GM19238 (cell line): ENCODE measurements at regions not wholly inside any gene's neighbourhood (a gene's known extent, or its start where the extent isn't known, plus 50 kb on each side); places are given as distances from the start of the nearest gene placed in this dataset.

Experiments used
- DNase-seq: peaks from one replicate; pipeline ENCODE4 v3.0.0; 2011; ENCODE audit warnings: low spot score; ENCODE audit not compliant: insufficient read length

DNA sequence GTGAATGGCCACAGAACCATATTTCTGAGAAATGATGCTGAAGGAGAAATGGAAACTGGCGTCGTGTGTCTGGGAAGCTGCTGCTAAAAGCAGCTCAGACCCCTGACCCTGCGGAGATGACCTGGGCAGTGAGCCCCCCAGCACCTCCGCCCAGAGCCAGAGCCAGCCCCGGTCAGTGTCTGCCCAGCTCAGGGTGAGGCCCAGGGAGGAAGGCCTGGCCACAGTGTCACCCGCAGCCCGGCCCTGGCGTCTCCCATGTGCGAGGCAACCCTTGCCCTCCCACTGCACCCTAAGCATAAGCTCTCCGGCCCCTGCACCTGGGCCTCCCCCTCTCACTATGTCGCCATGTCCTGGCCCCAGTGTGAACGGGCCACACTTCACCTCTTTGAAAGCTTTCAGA, 502.8 kb downstream of the EIPR1 start:
- DNase-seq: no peak

DNA sequence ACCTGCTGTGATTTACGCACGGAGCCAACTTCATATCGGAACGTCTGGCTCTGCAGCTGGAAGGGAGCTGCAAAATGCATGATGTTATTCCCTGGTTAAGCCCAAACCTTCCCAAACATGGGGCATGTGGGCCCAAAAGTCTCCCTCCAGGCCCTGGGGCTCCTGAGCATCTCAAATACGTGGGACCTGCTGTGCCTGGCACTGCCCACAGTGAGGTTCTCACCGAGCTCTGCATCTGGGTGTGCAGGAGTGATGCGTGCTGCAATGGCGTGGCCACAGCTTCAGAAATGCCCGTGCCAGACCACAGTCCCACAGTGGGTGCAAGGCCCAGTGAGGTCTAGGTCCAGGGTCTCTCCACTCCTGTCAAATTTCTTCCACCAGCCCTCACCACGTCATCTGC, 503.3 kb downstream of the EIPR1 start:
- DNase-seq: no peak

DNA sequence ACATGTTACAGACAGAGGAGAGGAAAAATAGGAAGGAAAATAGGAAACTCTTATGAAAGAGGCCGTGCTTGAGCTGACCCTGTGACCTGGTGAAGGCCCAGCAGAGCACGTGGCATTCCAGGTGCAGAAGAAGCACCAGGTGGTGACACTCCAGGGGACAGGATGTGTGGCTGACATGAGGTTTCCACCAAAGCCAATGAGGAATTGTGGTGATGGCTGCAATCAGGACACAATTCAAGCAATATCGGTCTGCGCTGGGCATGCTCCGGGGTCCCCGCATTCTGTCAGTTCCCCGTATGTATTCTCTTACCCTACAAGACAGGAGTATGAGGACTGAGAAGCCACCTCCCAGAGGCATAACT, 504.2 kb downstream of the EIPR1 start:
- DNase-seq: no peak

DNA sequence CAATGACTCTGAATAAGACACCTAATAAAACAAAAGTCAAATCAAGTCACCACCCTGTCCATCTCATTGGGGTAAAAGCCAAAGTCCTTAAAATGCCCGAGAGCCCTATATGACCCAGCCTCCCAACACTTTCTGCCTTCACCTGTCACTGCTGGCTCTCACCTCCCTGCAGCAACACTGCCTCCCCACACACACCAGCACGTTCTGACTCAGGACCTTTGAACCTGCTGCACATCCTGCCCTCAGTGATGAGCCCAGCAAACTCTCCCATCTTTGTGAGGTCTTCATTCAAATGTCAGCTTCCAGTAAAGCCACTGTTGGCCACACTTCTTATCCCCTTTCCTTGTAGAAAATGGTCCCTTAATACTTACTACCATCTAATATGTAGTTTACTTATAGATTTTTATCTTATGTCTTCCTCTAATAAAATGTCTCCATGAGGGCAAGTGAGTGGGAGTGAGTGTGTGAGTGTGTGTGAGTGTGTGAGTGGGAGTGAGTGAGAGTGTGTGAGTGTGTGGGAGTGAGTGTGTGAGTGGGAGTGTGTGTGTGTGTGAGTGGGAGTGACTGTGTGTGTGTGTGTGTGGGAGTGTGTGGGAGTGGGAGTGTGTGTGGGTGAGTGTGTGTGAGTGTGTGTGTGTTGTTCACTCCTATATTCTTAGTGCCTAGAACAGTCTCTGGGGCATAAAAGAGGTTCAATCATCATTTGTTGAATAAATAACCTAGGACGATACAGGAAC, 504.7 kb downstream of the EIPR1 start:
- DNase-seq: no peak

DNA sequence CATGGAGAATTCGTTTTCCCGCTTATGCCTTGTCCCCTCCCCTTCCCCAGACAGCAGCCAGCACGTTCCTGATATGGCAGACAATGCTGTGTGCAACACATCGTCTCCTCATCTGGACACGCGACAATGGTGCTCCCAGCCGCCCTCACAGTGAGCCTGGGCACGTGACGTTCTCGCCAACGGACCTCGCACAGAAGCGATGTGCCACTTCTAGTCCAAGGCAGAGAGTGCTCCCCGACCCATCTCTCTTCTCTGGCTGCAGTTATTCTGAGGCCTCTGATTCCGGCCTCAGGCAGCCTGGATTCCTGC, 505.4 kb downstream of the EIPR1 start:
- no peak for DNase-seq

DNA sequence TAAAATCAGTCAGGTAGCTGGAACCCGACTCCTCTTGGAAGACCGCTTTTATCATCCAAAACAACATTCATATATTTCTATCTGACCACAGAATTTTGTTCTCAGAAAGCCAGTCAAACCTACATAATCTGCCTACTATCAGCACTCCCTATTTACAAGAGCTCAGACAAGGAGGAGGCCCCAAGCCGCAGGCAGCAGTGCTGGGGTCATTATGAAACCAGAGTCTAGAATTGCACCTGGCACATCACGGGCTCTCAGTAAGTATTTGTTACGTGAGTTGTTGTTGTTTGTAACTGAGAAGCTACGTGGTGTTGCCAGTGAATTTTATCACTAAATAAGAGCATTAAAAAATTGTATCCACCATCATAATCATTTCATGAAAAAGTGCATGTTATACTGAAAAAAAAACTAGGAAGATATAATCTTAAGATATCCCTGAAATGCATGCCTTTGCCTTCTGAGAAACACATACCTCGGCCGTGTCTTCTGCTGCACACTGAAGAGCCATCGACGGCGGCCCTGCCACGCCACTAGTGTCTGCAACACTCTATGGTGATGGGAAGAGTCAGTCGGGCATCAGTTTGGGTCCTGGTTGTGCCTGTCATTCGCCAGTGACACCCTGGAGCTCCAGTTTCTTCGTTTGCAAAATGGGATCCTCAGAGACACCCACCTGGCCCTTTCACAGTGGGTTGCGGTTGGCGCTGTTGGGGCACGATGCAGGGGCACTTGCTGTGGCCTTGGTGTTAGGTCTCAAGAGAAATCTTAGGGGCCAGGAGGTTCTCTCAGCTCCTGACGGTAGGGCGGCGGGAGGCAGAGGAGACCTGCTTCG, 505.9 kb downstream of the EIPR1 start:
- DNase-seq: no peak

DNA sequence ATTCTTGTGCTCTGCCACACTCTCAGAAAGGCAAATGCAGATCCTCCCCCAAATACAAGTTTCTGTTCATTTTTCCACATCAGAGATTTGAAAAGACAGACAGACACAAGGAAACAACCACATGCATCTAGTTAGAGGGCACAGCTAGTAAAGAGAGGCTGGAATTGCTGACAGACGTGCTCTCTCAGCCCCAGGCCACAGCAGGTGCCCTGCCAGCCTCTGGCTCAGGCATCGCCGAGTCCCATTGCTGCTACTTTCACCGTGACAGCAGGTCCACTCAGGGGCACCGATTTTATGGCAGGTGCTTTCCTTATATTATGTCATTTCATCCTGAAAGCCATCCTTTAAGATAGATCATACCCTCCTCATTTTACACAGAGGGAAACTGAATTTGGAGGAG, 507.5 kb downstream of the EIPR1 start:
- no peak for DNase-seq

DNA sequence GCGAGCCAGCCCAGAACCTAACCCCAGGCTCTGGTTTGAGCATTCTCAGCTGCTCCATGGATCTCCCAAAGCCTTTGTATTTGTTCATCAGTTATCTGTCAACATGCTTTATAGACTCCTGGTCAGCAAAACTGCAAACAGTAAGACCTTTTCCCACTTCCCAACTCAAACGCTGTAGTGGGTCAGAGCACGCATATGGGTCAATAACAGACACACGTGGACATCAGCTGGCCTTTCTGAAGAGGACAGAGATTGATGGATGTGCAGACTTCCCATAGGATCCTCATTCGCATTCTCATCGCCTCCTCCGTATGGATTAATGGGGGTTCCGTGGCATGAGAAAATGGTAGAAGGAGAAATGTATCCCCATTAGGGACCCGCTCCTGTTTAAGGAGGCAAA, 508.1 kb downstream of the EIPR1 start:
- DNase-seq: no peak

DNA sequence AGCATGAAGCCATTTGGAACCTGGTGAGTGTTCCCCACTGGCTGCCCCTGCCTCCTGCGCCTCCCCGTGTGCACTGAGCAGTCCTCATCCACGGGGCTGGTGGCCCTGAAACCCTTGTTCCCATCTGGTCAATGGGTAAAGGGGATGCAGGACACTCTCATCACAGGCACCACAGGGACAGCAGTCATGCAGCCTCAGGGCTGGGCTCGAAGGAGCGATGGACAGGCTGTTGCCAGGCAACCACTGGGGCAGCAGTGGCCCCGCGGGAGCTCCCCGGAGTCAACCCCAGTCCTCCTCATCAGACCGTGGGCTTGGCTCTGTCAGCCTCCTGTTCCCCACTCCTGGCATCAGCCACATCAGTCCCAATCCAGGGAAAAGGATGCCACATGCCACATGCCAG, 509.5 kb downstream of the EIPR1 start:
- DNase-seq: no peak

DNA sequence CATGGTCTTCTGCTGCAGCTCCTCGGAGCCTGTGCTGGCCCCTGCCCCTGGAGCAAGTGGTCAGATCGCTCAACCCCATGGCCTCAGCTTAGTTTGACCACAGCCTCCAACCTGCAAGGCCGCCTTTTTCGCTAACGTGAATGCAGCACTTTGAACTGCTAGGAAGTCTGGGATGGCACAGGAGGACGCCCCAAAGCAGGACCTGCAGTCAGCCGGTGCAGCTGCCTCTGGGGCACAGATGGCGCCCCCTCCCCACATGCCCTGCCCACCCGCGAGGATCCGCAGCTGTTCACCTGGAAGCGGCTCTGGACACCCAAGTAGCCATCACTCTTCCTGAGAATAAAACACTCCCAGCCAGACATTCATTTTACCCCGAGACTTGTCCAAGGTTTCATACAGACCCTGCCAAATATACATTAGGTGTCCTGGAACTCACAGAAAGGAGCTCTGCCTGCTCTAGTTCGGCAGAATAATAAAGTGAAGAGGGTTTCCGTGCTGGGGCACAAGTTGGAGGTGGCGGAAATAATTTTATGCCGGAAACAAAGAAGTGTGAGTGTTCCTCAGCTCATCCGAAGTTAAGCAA, 510.1 kb downstream of the EIPR1 start:
- DNase-seq: no peak

DNA sequence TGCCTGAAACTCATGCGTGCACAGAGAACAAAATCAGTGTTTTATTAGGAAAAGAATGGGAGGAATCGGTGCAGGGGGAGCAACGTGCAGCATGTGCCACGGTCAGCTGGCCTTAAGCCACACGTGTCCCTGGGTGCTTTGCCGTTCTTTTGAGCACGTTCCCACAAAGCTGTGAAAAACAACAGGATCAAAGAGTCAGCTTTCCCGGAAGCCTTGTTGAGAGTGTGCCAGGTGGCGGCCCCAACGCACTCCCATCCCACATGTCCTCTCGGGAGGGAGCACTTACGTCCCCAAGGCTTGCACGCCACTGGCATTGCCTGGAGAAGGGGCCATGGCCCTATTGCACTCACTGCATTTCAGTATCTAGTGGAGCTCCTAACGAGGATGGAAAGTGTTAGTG, 511.2 kb downstream of the EIPR1 start:
- DNase-seq: no peak

DNA sequence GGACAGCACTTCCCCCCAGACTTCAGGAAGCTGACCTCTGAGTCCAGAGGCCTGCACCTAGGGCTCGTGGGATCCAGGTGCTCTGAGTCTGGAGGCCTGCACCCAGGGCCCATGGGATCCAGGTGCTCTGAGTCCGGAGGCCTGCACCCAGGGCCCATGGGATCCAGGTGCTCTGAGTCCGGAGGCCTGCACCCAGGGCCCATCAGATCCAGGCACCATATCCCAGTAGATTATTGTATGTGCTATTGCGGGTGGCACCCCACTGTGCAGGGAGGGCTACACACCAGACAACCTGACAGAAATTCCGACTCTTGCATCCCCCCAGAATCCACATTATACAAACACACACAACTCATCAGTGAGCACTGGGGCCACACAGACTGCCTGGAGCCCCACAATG, 515.2 kb downstream of the EIPR1 start:
- DNase-seq: no peak

DNA sequence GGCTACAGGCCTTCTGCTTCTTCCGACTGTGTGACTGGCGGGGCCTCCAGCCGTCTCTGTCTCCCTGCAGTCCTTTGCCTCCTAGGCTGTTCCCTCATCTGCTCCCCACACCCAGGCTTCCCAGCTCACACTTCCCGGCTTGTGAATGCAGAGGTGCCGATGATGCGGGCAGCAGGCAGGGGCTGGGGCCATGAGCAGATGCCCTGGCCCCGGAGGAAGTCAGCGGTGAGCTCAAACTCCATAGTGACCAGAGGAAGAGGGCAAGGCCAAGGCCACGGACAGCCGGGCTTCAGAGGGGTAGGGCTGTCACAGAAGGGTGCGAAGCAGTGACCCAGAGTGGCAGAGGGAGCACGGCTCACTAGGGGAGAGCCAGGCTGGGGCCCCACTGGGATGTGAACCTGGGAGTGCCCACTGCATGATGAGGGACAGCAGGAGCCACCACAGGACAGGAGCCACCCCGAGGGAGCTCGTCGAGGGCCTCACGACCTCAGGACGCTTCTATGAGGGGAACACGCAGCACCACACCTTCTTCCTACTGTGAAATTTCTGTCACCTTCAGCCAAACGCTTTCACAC, 515.9 kb downstream of the EIPR1 start:
- DNase-seq: no peak

DNA sequence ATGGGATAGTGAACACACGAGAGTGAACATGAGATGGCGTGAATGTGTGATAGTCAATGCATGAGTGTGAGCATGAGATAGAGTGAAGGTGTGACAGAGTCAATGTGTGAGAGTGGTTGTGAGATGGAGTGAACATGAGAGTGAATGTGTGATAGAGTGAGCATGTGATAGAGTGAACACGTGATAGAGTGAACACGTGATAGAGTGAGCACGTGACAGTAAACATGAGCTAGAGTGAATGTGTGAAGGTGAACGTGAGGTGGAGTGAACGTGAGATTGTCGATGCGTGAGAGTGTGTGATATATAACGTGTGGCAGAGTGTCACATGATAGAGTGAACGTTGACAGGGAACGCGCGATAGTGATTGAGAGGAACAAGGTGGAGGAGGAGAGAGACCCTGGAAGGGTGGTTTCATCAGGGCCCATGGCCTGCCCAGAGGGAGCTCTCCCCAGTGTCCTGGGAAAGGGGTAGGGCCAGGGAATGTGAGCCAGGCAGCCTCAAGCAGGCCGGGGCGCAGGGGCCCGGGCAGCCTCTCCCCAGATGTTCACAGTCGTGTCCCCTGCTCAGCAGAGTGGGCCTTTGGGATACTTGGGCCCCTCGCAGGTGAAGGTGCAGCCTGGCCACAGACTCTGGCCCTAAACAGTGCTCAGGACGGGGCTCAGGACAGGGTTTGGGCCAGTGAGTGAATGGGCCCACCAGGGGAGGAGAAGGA, 516.9 kb downstream of the EIPR1 start:
- DNase-seq: no peak

DNA sequence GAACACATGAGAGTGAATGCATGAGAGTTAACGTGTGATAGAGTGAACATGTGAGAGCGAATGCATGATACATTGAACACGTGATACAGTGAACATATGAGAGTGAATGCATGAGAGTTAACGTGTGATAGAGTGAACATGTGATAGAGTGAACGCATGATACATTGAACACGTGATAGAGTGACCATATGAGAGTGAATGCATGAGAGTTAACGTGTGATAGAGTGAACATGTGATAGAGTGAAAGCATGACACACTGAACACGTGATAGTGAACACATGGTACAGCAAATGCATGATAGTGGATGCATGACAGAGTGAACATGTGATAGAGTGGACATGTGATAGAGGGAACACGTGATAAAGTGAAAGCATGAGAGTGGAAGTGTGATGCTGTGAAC, 517.9 kb downstream of the EIPR1 start:
- DNase-seq: no peak

DNA sequence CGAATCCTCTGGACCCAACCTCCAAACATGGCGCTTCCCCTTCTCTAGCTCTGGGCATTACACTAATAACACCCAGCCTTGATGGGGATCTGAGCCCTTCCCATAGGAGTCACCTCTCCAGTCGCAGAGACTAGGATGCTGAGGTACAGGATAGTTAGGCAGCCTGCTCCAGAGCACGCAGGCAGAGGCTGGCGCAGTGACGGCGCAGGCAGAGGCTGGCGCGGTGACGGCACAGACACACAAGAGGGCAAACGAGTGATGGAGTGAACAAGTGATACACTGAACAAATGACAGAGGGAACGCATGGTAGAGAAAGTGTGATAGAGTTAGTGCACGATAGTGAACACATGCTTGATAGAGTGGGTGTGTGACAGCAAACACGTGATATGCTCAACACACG, 518.5 kb downstream of the EIPR1 start:
- DNase-seq: no peak

DNA sequence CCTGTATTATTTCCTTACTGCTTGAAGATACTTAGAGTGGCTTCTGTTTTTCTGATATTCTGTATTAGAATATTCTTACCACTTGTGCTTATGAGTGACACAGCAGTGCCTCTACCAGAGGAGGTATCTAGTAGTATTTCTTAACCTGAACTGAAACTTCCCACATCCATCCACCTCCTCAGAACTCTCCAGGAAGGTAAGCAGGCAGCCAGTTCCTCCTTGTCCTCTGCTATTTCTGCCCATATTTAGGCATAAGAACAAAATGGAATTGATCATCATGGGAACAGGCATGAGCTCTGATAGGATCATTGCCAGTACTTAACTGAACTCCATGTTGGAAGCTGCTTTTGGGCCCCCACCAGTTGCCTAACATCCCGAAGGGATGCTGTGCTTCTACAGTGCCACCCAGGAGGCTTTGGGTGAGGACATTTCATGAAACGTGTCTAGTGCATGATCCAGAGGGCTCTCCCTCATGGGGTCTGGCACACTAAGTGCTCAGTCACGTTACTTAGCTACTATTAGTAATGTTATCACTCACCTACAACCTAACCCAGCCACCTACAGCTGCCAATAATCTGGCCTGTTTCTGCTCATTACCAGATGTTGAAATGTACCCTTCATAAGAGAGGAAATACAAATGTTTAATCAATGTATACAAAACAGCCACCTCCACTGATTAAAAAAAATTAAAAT, 520.7 kb downstream of the EIPR1 start:
- DNase-seq: no peak

DNA sequence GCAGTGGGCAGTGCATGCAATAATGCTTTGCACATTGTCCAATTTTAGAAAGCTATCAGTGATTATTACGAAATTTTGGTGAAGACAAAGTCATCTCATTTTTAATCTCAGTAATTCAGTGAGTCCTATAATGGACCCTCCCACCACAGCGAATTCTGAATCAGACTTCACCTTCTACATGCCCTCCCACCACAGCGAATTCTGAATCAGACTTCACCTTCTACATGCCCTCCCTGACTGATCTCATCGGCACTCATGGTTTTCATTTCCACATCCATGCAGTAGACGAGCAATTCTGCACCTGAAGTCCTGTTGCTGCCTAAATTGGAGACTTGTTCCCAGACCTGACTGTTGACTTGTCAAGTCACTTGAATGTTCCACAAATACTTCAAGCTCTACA, 522.3 kb downstream of the EIPR1 start:
- DNase-seq: no peak

DNA sequence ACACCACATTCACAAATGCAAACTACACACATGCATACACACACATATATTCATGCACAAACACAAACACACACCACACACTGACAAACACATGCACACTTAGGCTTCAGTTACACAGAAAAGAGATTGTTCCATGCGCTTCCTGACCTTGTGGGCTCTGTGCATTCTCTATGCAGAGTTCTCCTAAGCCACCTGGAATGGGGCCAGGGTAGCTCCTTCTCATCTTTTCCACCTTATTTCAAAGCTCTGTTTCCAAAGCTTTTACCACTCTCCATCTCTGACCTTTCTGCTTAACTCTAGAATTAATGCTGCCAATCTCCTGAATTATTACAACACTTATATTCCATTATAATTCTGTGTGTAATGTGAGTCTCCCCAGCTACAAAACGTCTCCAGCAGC, 522.3 kb upstream of the MYT1L start:
- no peak for DNase-seq

DNA sequence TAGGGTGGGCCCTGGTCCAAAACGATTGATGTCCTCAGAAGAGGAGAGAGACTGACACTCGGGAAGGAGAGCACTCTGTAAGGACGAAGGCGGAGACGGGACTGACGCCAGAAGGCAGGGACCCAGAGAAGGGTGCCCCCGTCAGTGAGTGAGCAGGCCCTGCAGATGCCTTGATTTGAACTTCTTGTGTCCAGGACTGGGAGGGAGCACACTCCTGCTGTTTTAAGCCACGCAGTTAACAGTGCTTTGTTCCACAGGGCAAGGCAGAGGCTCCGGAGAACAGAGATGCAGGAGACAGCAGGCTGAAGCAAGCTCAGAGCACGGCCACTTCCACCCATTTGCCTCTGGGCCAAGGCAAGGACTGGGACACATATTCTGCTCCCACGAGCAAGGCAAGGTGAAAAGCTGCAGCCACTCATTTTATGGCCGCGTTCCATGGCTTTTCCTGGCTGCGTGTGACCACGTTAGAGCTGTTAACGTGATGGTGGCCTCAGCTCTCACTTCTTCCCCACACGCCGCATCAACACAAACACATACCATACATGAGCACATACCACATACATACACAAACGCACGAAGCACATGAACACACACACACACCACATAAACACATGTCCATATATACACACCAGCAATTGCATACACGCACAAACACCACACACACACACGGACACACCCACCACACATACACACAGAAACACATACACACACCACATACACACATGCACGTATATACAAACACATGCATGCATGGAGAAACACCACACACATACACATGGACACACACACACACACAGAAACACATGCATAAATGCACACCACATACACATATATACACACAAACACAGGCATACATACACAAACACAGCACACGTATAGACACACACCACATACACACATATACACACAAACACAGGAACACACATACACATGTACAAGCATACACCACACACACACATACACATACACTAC, 521.0 kb upstream of the MYT1L start:
- DNase-seq: no peak
